ENCODE measurements at regions not wholly inside any gene's neighbourhood (a gene's known extent, or its start where the extent isn't known, plus 50 kb on each side); places are given as distances from the start of the nearest gene placed in this dataset.
A peak's percentile ranks its signal among the peaks of the same experiment; 100 is the strongest.

DNA sequence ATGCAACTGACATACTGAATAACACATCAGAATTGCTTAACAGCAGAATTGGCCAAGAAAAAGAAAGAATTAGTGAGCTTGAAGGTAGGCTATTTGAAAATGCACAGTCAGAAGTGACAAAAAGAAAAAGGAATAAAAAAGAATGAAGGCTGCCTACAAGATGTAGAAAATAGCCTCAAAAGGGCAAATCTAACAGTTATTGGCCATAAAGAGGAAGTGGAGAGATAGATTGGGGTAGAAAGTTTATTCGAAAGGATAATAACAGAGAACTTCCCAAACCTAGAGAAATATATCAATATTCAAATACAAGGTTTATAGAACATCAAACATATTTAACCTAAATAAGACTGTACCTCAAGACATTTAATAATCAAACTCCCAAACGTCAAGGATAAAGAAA is 67.5 kb downstream of the ATP6V1G3 start:
- no peak for DNase-seq

GRCh38 chr1:198472119-198472518 is 68.4 kb downstream of the ATP6V1G3 start:
- DNase-seq, result no peak

DNA sequence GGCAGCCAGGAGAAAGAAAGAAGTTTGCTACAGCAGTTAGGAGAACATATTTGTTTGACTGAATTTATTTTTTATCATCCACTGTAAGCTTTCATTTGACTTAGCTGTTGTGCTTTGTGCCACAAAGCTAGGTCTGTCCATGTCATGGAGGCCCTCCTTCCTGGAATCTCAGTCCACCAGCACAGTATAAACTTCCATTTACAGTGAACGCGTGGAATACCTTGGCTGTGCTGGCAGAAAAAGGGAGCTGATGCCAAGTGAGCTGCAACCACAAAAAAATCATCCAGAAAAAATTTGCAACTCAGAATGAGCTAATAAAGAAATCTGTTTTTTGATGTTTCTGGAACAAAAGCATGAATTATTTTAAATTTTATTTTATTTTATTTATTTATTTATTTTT is 72.6 kb downstream of the ATP6V1G3 start:
- peak; percentile 16 for DNase-seq

GRCh38 chr1:198467342-198467741 is 73.1 kb downstream of the ATP6V1G3 start:
- no peak for DNase-seq

- DNase-seq, result peak; percentile 73
Observed at GRCh38 chr1:198465201-198466144, 75.0 kb downstream of the ATP6V1G3 start.

DNA sequence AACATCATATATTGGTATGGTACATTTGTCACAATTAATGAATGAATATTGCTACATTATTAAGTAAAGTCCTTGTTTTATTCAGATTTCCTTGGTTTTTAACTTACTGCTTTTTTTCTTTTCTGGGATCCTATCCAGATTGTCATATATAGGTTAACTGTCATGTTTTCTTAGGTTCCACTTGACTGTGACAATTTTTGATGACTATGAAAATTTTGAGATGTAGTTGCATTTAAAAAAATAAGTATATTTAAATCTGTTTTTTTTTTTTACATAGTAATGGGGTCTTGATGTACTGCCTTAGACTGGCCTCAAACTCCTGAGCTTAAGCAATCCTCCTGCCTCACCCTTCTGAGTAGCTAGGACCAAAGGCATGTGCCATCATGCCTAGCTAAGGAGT is 76.8 kb downstream of the ATP6V1G3 start:
- DNase-seq, result no peak

GRCh38 chr1:198462365-198463019 is 78.0 kb downstream of the ATP6V1G3 start:
- DNase-seq, result peak; percentile 78

- no peak for DNase-seq
Observed at GRCh38 chr1:198455966-198456365, 84.5 kb downstream of the ATP6V1G3 start.

DNA sequence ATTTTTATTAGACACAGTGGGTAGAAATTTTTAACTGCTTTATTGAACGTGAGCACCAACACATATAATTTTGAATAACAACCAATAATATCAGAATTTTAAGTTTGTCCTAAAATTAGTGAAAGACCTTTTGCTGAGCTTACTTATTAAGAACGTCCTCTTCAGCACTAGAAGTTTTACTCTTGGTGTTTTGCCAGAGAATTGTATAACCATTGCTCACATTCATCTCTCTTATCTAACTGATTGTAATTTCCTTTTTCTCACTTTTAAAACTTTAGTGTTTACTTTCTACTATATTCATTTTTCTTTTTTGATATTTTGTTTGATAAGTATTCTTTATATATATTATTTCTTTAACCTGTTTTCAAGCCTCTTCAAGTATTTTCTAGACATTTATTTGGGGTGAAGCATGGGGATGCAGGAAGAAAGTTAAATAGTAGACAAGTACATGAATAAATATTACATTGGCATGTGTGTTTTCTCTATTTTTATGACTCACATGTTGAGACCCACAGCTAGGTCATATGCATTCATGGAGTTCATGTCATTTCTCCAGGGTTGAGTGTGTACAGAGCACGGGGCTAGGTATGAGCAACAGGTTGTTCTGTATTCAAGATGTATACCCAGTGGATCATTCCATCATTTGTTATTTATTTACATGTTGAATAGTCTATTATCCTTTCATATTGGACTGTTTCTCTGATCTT is 90.6 kb downstream of the ATP6V1G3 start:
- DNase-seq, result peak; percentile 53

DNA sequence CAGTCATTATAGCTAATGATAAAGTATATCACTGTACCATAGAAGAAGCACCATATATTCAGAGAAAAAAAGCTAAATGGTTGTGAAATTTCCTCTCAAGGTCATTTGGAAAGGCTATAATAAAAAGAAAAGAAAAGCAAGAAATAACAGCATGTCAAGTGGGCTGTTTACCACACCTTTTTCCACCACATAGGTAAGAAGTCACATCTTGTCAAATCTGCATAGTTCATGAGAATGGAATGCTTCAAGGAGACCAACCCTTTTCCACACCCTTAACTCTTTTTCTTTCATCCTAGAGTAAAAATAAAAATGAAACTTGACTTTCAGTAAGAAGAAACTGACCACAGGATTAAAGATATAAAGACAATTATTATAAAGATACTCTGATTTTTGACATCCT is 91.2 kb downstream of the ATP6V1G3 start:
- no peak for DNase-seq

GRCh38 chr1:198447468-198447867 is 93.0 kb downstream of the ATP6V1G3 start:
- no peak for DNase-seq

- DNase-seq, result no peak
Observed at GRCh38 chr1:198445872-198446271, 94.6 kb downstream of the ATP6V1G3 start.

DNA sequence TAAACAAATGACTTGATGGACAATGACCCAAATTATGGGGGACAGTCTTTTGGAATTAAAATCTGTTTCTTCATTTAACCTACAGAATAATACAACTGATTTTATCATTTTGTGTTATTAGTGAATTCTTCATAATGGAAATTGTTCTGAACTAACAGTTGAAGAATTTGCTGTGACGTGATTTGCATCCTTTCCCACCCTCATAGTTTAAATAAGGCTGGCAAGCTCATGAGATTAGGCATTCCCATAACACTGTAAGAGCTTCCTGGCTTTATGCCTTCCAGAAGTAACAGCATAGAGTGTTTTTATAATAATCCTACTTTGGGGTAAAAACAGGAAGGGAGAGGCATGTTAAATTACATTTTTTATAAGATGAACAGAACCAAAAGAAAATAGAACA is 95.7 kb downstream of the ATP6V1G3 start:
- DNase-seq, result peak; percentile 94

- peak; percentile 98 for DNase-seq
Observed at GRCh38 chr1:198443365-198444233, 96.9 kb downstream of the ATP6V1G3 start.

GRCh38 chr1:198440842-198441241 is 99.6 kb downstream of the ATP6V1G3 start:
- peak; percentile 36 for DNase-seq

GRCh38 chr1:198437332-198437731 is 103.1 kb downstream of the ATP6V1G3 start:
- DNase-seq, result peak; percentile 36

DNA sequence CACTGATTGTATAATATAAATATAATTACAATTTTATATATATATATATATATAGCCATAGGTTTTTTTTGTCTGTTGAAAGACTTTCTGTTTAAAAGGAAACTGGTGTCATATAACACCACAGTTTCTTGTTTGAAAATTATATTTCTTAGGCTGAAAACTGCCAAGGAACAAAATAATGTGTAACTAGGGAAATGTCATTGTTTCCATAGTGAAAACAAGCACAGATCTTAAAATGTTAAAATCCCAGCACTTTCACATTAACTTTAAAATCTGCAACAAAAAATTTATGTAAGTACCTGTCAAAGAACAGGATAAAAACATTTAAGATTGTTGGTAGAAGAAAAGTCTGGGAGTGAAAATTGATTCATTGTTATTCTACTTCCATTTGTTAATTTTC is 104.2 kb downstream of the ATP6V1G3 start:
- DNase-seq, result no peak

DNA sequence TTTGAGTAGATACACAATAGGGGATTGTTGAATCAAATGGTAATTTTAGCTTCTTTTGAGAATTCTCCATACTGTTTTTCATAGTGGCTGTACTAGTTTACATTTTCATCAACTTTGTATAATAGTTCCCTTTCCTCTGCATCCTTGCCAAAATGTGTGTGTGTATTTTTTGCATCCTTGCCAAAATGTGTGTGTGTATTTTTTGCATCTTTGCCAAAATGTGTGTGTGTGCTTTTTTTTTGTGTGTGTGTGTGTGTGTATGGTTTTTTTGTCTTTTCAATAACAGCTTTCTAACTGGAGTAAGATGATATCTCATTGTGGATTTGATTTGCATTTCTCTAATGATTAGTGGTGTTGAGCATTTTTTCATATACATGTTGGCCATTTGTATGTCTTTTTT is 105.4 kb downstream of the ATP6V1G3 start:
- no peak for DNase-seq

DNA sequence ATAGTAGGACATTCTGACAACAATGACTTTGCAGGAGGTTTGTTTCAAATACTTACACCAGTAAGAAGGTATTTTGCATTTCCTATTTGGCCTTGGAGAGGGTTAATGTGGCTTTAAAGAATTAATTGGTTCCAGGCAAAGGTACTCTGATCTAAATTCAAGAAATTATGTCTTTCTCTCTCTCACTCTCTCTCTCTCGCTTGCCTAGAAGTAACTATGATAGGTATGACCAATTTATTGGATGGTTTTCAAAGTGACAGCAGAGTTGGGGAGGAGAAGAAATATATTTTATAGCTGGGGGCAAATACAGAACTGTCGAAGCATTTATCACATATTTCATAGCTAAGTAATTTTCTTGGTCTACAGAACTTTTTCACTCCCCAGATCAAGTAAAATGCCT is 116.0 kb downstream of the ATP6V1G3 start:
- no peak for DNase-seq

GRCh38 chr1:198423673-198424072 is 116.8 kb downstream of the ATP6V1G3 start:
- no peak for DNase-seq

GRCh38 chr1:198417039-198417438 is 123.4 kb downstream of the ATP6V1G3 start:
- no peak for DNase-seq

GRCh38 chr1:198416296-198416695 is 124.2 kb downstream of the ATP6V1G3 start:
- DNase-seq, result peak; percentile 54
